Transverse colon (tissue), 4 donors: ENCODE measurements at regions not wholly inside any gene's neighbourhood (a gene's known extent, or its start where the extent isn't known, plus 50 kb on each side); places are given as distances from the start of the nearest gene placed in this dataset.

Experiments
- CTCF ChIP-seq, 5 experiments: fragments of 200-600 bp in 3 of 5; fragments of 450-650 bp in 2 of 5; sonication (generic) in 3 of 5; IDR thresholded peaks; 1 replicate in 2 of 5; 2 replicates in 3 of 5; pipeline ENCODE4 v1.5.1; 2016 to 2017; ENCODE audit warnings: antibody characterized with exemption in 5 of 5, inconsistent platforms in 3 of 5, mild to moderate bottlenecking in 2 of 5, moderate library complexity in 1 of 5
- EP300 ChIP-seq: sonication (generic); formaldehyde crosslinking; IDR thresholded peaks from one replicate; pipeline ENCODE4 v1.6.1; 2017; ENCODE audit warnings: antibody characterized with exemption, low read depth
- POLR2AphosphoS5 ChIP-seq, 3 donors: sonication (generic); formaldehyde crosslinking; IDR thresholded peaks; one replicate each; pipeline ENCODE4 v1.6.1; 2016; ENCODE audit warnings: antibody characterized with exemption in 3 of 3

GRCh38 chr4:110898290-110898689, 275.4 kb upstream of the PITX2 start:
- TF ChIP-seq POLR2AphosphoS5 (IDR thresholded peaks at IDR 0.05) = no peak
- no peak for TF ChIP-seq CTCF (IDR thresholded peaks at IDR 0.05)
- no peak for TF ChIP-seq EP300
